ENCODE measurements at regions not wholly inside any gene's neighbourhood (a gene's known extent, or its start where the extent isn't known, plus 50 kb on each side); places are given as distances from the start of the nearest gene placed in this dataset.

DNA sequence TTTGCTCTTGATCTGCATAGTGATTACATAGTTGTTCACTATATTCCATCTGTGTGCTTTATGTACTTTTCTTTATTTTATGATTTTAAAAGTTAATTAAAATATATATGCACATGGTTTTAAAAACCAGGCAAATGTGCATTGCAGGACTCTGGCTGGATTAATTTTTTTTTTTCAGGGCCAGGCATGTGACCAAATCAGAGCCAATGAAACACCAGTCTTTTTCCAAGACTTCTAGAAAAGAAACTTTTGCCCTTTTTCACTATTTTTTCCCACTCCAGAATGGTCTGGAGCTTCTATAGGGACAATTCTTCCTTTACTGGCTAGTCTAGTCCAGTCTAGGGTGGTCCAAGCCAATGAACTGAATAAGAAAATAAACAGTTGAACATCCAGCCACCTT, 198.1 kb upstream of the FBXO11 start:
- Histone ChIP-seq H3K27me3 (ENCODE audit: insufficient read depth, low read length) (no peaks in the 10 kb centered on the region), H3K79me2 (ENCODE audit: insufficient read depth, low read length) (no peaks in the 10 kb centered on the region), H3K36me3 (ENCODE audit: control insufficient read depth in 1 of 2, insufficient read depth in 2 of 2, low read length in 2 of 2) (no peaks in the 10 kb centered on the region), H3K9ac (ENCODE audit: low read length) (no peak overlapping the region), H3K4me3 (replicated peaks in 1 of 2; ENCODE audit: low read depth in 1 of 2, low read length in 2 of 2) (no peak overlapping the region), H3K9me2 (ENCODE audit: insufficient read depth) (no peaks in the 10 kb centered on the region), H4K20me1 (ENCODE audit: insufficient read depth) (no peaks in the 10 kb centered on the region), H2AFZ (ENCODE audit: low read depth, low read length, poor library complexity, severe bottlenecking) (peak overlapping the region; percentile 19), H3K4me1 (ENCODE audit: control insufficient read depth in 1 of 2, insufficient read depth in 2 of 2, low read length in 2 of 2) (peaks cover 14 to 33% of the 10 kb centered on the region in 2 experiments; a peak in 3 of 4 replicates), H3K4me2 (ENCODE audit: low read length) (no peak overlapping the region), H3K9me3 (ENCODE audit: control insufficient read depth in 1 of 2, insufficient read depth in 1 of 2, low read depth in 1 of 2, low read length in 2 of 2) (no peaks in the 10 kb centered on the region), H3K27ac (ENCODE audit: low read depth, low read length) (no peak overlapping the region)
- CTCF ChIA-PET = interaction anchor here (1.4 to 3.2 kb wide), 2 partner anchors 87 to 197 kb away, joined by 3 to 14 read pairs; partner anchors contain the start of gene FBXO11
- TF ChIP-seq, protein P1, sequence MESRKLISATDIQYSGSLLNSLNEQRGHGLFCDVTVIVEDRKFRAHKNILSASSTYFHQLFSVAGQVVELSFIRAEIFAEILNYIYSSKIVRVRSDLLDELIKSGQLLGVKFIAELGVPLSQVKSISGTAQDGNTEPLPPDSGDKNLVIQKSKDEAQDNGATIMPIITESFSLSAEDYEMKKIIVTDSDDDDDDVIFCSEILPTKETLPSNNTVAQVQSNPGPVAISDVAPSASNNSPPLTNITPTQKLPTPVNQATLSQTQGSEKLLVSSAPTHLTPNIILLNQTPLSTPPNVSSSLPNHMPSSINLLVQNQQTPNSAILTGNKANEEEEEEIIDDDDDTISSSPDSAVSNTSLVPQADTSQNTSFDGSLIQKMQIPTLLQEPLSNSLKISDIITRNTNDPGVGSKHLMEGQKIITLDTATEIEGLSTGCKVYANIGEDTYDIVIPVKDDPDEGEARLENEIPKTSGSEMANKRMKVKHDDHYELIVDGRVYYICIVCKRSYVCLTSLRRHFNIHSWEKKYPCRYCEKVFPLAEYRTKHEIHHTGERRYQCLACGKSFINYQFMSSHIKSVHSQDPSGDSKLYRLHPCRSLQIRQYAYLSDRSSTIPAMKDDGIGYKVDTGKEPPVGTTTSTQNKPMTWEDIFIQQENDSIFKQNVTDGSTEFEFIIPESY (IDR thresholded peaks at IDR 0.05; ENCODE audit: extremely low read depth, insufficient replicate concordance, low read length) = no peak
- TF ChIP-seq CEBPB (IDR thresholded peaks at IDR 0.05; ENCODE audit: low read depth) (no peak), POLR2A (IDR thresholded peaks at IDR 0.05; ENCODE audit: borderline replicate concordance, extremely low read depth, insufficient read depth, insufficient read length) (no peak), CBX3 (IDR thresholded peaks at IDR 0.05; ENCODE audit: low read depth) (no peak), JUND (IDR thresholded peaks at IDR 0.05) (no peak), TCF7L2 (IDR thresholded peaks at IDR 0.05; ENCODE audit: borderline replicate concordance, extremely low read depth, insufficient read depth, insufficient read length) (no peak), YY1 (IDR thresholded peaks at IDR 0.05; ENCODE audit: extremely low read depth, insufficient replicate concordance, low read depth, low read length) (no peak), EGR1 (IDR thresholded peaks at IDR 0.05; ENCODE audit: low read depth) (no peak), FOSL1 (IDR thresholded peaks at IDR 0.05; ENCODE audit: low read depth) (no peak), SIN3A (IDR thresholded peaks at IDR 0.05; ENCODE audit: low read depth) (no peak), SP1 (IDR thresholded peaks at IDR 0.05; ENCODE audit: low read depth) (no peak)
- TF ChIP-seq, protein P2, sequence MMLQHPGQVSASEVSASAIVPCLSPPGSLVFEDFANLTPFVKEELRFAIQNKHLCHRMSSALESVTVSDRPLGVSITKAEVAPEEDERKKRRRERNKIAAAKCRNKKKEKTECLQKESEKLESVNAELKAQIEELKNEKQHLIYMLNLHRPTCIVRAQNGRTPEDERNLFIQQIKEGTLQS (IDR thresholded peaks at IDR 0.05) = no peak
- TF ChIP-seq, protein P3, sequence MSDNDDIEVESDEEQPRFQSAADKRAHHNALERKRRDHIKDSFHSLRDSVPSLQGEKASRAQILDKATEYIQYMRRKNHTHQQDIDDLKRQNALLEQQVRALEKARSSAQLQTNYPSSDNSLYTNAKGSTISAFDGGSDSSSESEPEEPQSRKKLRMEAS (IDR thresholded peaks at IDR 0.05) = no peak
- TF ChIP-seq, protein P4, sequence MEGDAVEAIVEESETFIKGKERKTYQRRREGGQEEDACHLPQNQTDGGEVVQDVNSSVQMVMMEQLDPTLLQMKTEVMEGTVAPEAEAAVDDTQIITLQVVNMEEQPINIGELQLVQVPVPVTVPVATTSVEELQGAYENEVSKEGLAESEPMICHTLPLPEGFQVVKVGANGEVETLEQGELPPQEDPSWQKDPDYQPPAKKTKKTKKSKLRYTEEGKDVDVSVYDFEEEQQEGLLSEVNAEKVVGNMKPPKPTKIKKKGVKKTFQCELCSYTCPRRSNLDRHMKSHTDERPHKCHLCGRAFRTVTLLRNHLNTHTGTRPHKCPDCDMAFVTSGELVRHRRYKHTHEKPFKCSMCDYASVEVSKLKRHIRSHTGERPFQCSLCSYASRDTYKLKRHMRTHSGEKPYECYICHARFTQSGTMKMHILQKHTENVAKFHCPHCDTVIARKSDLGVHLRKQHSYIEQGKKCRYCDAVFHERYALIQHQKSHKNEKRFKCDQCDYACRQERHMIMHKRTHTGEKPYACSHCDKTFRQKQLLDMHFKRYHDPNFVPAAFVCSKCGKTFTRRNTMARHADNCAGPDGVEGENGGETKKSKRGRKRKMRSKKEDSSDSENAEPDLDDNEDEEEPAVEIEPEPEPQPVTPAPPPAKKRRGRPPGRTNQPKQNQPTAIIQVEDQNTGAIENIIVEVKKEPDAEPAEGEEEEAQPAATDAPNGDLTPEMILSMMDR (IDR thresholded peaks at IDR 0.05 in 2 of 3, conservative IDR thresholded peaks at IDR 0.05 in 1 of 3; ENCODE audit: borderline replicate concordance in 1 of 3, insufficient read depth in 1 of 3, low read depth in 2 of 3, low read length in 2 of 3) = no peak
- intact Hi-C loops (cut with micrococcal nuclease) = no loop called here
- RAD21 ChIA-PET (ENCODE audit: low non-redundant PET in 1 of 2, low total read pairs in 2 of 2, uncharacterized antibody in 2 of 2, unreplicated experiment in 2 of 2) = no interaction called here
- ATAC-seq (no peak), DNase-seq (ENCODE audit: low read depth, low spot score) (no peak)
- POLR2A ChIA-PET = interaction anchor here (1.4 kb wide), 1 partner anchor 198 kb away, joined by 4 read pairs; no protein-coding TSS in a partner anchor
- no TSS peak for BruUV-seq (replicated peaks)
